Immature natural killer cell (primary cell): ENCODE measurements at regions not wholly inside any gene's neighbourhood (a gene's known extent, or its start where the extent isn't known, plus 50 kb on each side); places are given as distances from the start of the nearest gene placed in this dataset.

ENCODE experiments used
- DNase-seq, 3 donors: peaks; one replicate each; pipeline ENCODE4 v3.0.0; 2022; ENCODE audit warnings: mixed read lengths in 1 of 3
- H3K27ac Mint-ChIP-seq, 6 donors: one replicate each; pipeline ENCODE4 v1.8.0; 2020; ENCODE audit warnings: mixed read lengths in 6 of 6, mild to moderate bottlenecking in 5 of 6, inconsistent platforms in 4 of 6, moderate library complexity in 3 of 6
- H3K27me3 Mint-ChIP-seq, 3 donors: one replicate each; pipeline ENCODE4 v1.8.0; 2020 to 2021; ENCODE audit warnings: low read depth in 3 of 3, mild to moderate bottlenecking in 3 of 3, mixed read lengths in 3 of 3, moderate library complexity in 3 of 3, inconsistent platforms in 1 of 3
- H3K36me3 Mint-ChIP-seq, 3 donors: one replicate each; pipeline ENCODE4 v1.8.0; 2020; ENCODE audit warnings: mixed read lengths in 3 of 3, inconsistent platforms in 2 of 3, mild to moderate bottlenecking in 2 of 3
- H3K4me1 Mint-ChIP-seq, 2 donors: one replicate each; pipeline ENCODE4 v1.8.0; 2020; ENCODE audit warnings: inconsistent platforms in 2 of 2, mild to moderate bottlenecking in 2 of 2, mixed read lengths in 2 of 2, moderate library complexity in 1 of 2
- H3K4me3 Mint-ChIP-seq, 5 donors: one replicate each; pipeline ENCODE4 v1.8.0; 2020; ENCODE audit warnings: mild to moderate bottlenecking in 5 of 5, mixed read lengths in 5 of 5, inconsistent platforms in 3 of 5, moderate library complexity in 3 of 5
- H3K9me3 Mint-ChIP-seq, 6 donors: one replicate each; pipeline ENCODE4 v1.8.0; 2020; ENCODE audit warnings: mild to moderate bottlenecking in 6 of 6, mixed read lengths in 6 of 6, inconsistent platforms in 4 of 6, moderate library complexity in 3 of 6

GRCh38 chr2:105626212-105626965 lies 118.3 kb upstream of the NCK2 start:
- DNase-seq: no peak
- H3K27ac Mint-ChIP-seq: no peak overlapping the region
- no peaks in the 10 kb centered on the region for H3K36me3 Mint-ChIP-seq
- no peaks in the 10 kb centered on the region for H3K9me3 Mint-ChIP-seq
- no peak overlapping the region for H3K4me3 Mint-ChIP-seq
- H3K27me3 Mint-ChIP-seq: peaks cover 0 to 21% (median 4%) of the 10 kb centered on the region in 3 donors
- H3K4me1 Mint-ChIP-seq: no peaks in the 10 kb centered on the region

DNA sequence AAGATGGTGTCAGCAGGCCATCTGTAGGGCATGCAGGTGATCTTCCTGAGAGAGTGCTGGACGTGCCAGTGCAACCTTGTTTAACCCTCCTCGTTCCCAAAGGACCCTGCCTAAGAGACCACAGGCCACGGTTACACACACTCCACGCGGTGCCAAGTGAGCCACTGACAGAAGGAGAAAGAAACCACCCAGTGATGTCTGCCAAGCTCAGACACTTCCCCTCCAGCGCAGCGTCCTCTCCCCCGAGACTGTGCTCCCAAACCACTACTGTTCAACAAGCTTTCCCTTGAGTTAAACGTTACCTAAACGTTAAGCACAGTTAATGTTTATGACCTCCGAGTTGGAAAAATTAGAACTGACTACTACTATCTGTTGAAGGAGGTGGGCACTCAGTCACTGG lies 119.1 kb upstream of the NCK2 start:
- H3K4me3 Mint-ChIP-seq: no peak overlapping the region
- H3K4me1 Mint-ChIP-seq: no peaks in the 10 kb centered on the region
- no peak overlapping the region for H3K27ac Mint-ChIP-seq
- H3K9me3 Mint-ChIP-seq: no peaks in the 10 kb centered on the region
- no peak for DNase-seq
- no peaks in the 10 kb centered on the region for H3K36me3 Mint-ChIP-seq
- H3K27me3 Mint-ChIP-seq: peaks cover 0 to 19% (median 4%) of the 10 kb centered on the region in 3 donors

DNA sequence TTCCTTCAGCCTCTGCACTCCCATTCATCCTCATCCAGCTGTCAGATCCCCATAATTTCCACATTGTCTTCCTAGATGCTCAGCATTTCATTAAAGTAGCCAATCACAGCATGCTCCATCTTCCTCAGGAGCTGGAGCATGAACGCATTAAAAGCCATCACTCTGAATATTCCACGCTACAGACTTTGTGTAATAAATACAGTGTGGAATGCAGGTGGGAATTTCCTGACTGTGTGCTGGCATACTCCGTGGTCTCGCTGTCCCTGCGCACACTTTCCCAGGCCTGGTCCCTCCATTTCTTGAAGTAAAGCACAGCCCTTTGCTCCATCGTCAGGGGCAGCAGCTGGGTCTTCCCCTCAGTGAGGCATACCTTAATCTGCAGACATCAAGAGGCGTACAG lies 123.7 kb upstream of the NCK2 start:
- H3K27me3 Mint-ChIP-seq: peaks cover 3 to 14% (median 7%) of the 10 kb centered on the region in 3 donors
- no peak overlapping the region for H3K27ac Mint-ChIP-seq
- H3K4me1 Mint-ChIP-seq: no peaks in the 10 kb centered on the region
- no peak overlapping the region for H3K4me3 Mint-ChIP-seq
- DNase-seq: no peak
- H3K36me3 Mint-ChIP-seq: no peaks in the 10 kb centered on the region
- H3K9me3 Mint-ChIP-seq: no peaks in the 10 kb centered on the region

GRCh38 chr2:105618351-105618659 lies 126.4 kb upstream of the NCK2 start:
- no peaks in the 10 kb centered on the region for H3K36me3 Mint-ChIP-seq
- no peak for DNase-seq
- H3K27ac Mint-ChIP-seq: no peak overlapping the region
- no peaks in the 10 kb centered on the region for H3K9me3 Mint-ChIP-seq
- H3K4me1 Mint-ChIP-seq: no peaks in the 10 kb centered on the region
- H3K27me3 Mint-ChIP-seq: peaks cover 3 to 8% (median 5%) of the 10 kb centered on the region in 3 donors
- H3K4me3 Mint-ChIP-seq: no peak overlapping the region

DNA sequence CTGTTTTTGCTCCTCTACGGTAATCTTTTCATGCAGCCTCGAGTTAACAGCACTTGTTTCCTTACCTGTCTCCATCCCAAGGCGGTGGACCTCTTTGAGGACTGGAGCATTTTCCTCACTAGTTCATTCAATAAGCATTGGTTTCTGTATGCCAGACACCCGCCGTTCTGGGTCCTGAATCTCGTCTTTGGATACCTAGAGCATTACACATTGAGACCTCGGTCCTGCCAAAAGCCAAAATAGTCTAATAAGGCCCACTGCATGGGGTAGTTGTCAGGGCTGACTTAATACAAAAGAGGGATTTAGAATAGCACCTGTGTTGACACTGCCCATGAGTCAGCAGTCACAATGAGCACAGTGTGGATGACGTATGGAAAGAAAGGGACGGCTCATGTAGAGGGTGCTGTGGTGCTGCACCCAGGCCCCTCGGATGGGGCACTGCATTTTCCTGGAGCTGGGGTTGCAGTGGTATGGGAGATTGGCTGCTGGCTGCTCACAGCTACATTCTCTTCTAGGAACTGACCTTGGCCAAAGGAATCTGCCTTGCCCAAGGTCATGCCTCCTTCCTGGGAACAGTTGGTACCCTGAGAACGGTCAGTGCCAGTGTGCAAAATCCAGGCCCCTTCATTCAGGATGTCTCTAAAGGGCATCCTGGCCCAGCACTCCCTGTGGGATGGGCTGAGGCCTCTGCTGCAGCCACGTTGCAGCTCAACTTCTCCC lies 126.9 kb upstream of the NCK2 start:
- H3K9me3 Mint-ChIP-seq: no peaks in the 10 kb centered on the region
- no peak overlapping the region for H3K4me3 Mint-ChIP-seq
- H3K36me3 Mint-ChIP-seq: no peaks in the 10 kb centered on the region
- no peak overlapping the region for H3K27ac Mint-ChIP-seq
- peaks cover 3 to 7% (median 5%) of the 10 kb centered on the region in 3 donors for H3K27me3 Mint-ChIP-seq
- DNase-seq: no peak
- H3K4me1 Mint-ChIP-seq: no peaks in the 10 kb centered on the region

DNA sequence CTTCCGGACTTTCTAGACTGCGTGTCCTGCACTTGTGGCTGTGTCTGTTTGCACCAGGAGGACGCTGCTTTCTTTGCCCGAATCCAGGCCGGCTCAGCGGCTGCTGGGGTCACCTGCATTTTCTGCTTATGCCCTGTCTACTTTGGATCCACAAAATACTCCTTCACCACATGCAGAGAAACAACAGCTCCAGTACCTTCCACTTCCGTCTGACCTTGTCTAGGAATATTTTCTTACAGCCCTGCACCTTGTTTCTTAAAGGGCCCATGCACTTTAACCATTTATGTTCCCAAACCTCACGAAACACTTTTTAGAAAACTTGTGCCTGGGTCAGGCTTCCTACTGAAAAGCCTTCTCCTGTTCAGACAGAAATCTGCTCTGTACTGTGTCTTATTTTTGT lies 129.4 kb upstream of the NCK2 start:
- DNase-seq: no peak
- Mint-ChIP-seq H3K4me1 (no peaks in the 10 kb centered on the region), H3K27me3 (peaks cover 3 to 5% (median 4%) of the 10 kb centered on the region in 3 donors), H3K27ac (no peak overlapping the region), H3K36me3 (no peaks in the 10 kb centered on the region), H3K4me3 (no peak overlapping the region), H3K9me3 (no peaks in the 10 kb centered on the region)

DNA sequence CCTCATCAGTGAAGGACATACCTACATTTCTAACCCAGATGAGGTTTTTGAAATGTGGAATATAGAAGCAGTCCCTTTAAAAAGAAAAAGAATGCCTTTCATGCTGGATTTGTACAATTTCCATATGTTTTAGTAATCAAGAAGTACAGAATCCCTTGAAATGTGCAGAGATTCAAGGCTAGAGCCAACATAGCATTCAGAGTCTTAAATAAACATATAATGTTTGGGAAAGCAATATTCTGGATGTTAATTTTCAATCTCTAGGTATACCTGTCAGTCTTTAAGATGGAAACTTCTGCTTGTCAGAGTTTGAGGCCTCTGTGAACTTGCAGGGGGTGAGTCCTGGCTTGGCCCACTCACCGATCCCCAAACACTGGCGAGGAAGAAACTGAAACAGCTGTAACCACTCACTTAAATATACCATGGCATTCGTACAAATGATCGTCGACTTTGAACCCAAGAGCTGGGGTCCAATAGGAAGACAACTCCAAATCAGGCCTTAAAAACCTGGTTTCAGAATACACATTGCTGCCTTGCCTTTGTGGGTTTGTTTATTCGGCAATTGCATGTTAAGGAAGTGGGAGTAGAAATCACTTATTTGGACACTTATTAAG lies 132.8 kb upstream of the NCK2 start:
- no peaks in the 10 kb centered on the region for H3K36me3 Mint-ChIP-seq
- no peak for DNase-seq
- H3K27ac Mint-ChIP-seq: no peak overlapping the region
- H3K4me3 Mint-ChIP-seq: no peak overlapping the region
- no peaks in the 10 kb centered on the region for H3K4me1 Mint-ChIP-seq
- H3K27me3 Mint-ChIP-seq: peaks cover 1 to 4% (median 1%) of the 10 kb centered on the region in 3 donors
- no peaks in the 10 kb centered on the region for H3K9me3 Mint-ChIP-seq

GRCh38 chr2:105611333-105611637 lies 133.4 kb upstream of the NCK2 start:
- Mint-ChIP-seq H3K27ac (no peak overlapping the region), H3K4me1 (no peaks in the 10 kb centered on the region), H3K27me3 (peaks cover 1 to 4% (median 1%) of the 10 kb centered on the region in 3 donors), H3K4me3 (no peak overlapping the region), H3K36me3 (no peaks in the 10 kb centered on the region), H3K9me3 (no peaks in the 10 kb centered on the region)
- no peak for DNase-seq

DNA sequence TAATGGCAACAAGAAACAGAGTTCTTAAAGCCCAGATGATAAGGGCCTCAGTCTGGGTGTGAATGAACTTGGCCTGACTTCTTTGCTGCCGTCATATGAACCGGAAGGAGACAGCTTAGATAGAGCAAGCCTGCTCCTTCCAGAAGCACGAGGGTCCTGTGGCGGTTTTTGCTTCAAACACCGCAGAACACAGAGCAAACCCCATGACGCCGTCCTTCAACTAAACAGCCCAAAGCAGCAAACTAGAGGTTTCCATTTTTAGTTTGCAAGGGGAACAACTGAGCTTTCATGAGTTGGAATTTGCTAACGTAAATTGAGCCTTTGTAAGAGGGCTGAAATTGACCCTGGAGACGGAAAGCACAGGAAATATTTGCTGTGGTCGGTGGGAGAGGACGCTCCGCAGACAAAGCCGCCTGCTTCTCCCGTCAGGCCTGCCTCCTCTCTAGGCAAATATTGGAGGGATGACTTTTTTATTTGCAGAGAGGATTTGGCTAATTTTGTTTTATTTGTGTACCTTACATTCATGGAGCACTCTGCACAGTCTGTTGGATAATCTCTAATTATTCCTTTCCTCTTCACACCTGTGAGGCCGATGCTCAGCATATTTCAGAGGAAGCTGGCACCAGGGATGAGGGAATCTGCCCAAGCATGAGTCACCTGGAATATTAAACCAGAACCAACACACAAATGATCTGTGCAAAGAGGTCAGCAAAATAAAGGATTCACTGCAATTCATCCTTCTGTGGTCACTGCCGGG lies 134.0 kb upstream of the NCK2 start:
- no peaks in the 10 kb centered on the region for H3K9me3 Mint-ChIP-seq
- peaks cover 0 to 4% (median 1%) of the 10 kb centered on the region in 3 donors for H3K27me3 Mint-ChIP-seq
- no peaks in the 10 kb centered on the region for H3K36me3 Mint-ChIP-seq
- DNase-seq: no peak
- H3K4me3 Mint-ChIP-seq: no peak overlapping the region
- H3K4me1 Mint-ChIP-seq: no peaks in the 10 kb centered on the region
- H3K27ac Mint-ChIP-seq: no peak overlapping the region

- Mint-ChIP-seq H3K27ac (no peak overlapping the region), H3K9me3 (no peaks in the 10 kb centered on the region)
Observed at GRCh38 chr2:105609746-105610402, 134.8 kb upstream of the NCK2 start.

DNA sequence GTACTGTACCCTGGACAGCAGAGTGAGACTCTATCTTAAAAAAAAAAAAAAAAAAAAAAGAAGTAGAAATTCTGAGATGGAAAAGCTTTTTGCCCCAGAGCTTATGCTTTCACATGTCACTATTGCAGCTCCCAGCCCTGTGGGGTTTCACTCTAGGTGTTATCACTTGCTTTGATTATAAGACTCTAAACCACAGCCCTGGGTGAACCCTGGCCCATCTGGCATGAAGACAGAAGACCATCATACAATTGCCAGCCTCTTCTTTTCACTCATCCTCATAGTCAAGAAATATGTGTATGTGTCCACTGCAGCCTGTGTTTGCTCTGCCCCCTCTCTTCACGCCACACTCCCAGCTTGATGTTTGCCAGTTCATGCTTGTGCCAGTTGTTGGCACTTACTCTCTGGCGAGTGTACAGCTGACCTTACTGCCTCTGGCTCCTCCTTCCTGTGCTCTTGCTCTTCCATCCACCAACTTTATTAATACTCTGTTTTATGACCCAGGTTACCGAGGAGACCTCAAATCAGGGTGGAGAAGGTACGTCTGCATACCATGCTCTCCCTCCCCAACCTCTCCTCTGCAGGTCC lies 136.7 kb upstream of the NCK2 start:
- Mint-ChIP-seq H3K4me3 (no peak overlapping the region), H3K27ac (no peak overlapping the region), H3K36me3 (no peaks in the 10 kb centered on the region), H3K9me3 (no peaks in the 10 kb centered on the region), H3K4me1 (no peaks in the 10 kb centered on the region), H3K27me3 (peaks cover 1 to 4% (median 3%) of the 10 kb centered on the region in 3 donors)
- no peak for DNase-seq

More at GRCh38 chr2:105609746-105610402, 134.8 kb upstream of the NCK2 start:
- H3K4me1 Mint-ChIP-seq: no peaks in the 10 kb centered on the region
- H3K4me3 Mint-ChIP-seq: no peak overlapping the region
- no peaks in the 10 kb centered on the region for H3K36me3 Mint-ChIP-seq
- no peak for DNase-seq
- H3K27me3 Mint-ChIP-seq: peaks cover 1 to 4% (median 2%) of the 10 kb centered on the region in 3 donors

- no peak overlapping the region for H3K4me3 Mint-ChIP-seq
- no peaks in the 10 kb centered on the region for H3K9me3 Mint-ChIP-seq
- no peaks in the 10 kb centered on the region for H3K4me1 Mint-ChIP-seq
- no peak for DNase-seq
- no peak overlapping the region for H3K27ac Mint-ChIP-seq
- H3K27me3 Mint-ChIP-seq: peaks cover 1 to 4% (median 3%) of the 10 kb centered on the region in 3 donors
- no peaks in the 10 kb centered on the region for H3K36me3 Mint-ChIP-seq
Observed at GRCh38 chr2:105606081-105606480, 138.6 kb upstream of the NCK2 start.

DNA sequence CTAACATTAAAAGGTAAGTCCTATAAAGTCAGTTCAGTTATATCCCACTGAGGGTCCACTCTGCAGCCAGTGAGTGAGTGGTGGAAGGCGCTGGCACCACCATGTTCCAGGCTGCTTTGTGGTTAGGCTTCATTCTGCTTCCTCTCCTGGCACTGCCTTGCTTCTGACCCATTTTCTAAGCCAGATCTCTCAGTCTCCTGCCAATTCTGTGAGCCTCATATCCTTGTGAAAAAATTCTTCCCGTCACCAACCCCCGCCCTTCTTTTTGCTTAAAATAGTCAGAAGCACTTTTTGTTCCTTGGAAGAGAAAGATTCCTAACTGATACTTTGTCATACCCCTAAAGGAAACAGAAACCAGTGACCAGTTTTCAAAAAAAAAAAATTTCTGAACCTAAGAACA lies 139.8 kb upstream of the NCK2 start:
- Mint-ChIP-seq H3K27me3 (peaks cover 1 to 4% (median 3%) of the 10 kb centered on the region in 3 donors), H3K9me3 (no peaks in the 10 kb centered on the region), H3K4me3 (no peak overlapping the region), H3K27ac (no peak overlapping the region), H3K4me1 (no peaks in the 10 kb centered on the region), H3K36me3 (no peaks in the 10 kb centered on the region)
- no peak for DNase-seq
